ENCODE measurements at regions not wholly inside any gene's neighbourhood (a gene's known extent, or its start where the extent isn't known, plus 50 kb on each side); places are given as distances from the start of the nearest gene placed in this dataset.

- no peak for TF ChIP-seq POLR2A (IDR thresholded peaks at IDR 0.05; ENCODE audit: low read depth, low read length)
- no peak for TF ChIP-seq CTCF (conservative IDR thresholded peaks at IDR 0.05; ENCODE audit: low read depth, low read length)
- no peak for TF ChIP-seq ELK1 (IDR thresholded peaks at IDR 0.05; ENCODE audit: borderline replicate concordance, low read depth, low read length)
Observed at GRCh38 chr15:97892167-97892938, 68.2 kb upstream of the ARRDC4 start.

Data from IMR-90 (cell line).